Loucy (cell line): ENCODE measurements at regions not wholly inside any gene's neighbourhood (a gene's known extent, or its start where the extent isn't known, plus 50 kb on each side); places are given as distances from the start of the nearest gene placed in this dataset.

Experiments used
- CTCF ChIP-seq: fragments of 200-600 bp; sonication (generic); conservative IDR thresholded peaks from 2 replicates; pipeline ENCODE4 v1.5.1; 2014; ENCODE audit warnings: mild to moderate bottlenecking, antibody characterized with exemption, low read length
- EZH2phosphoT487 ChIP-seq: fragments of 200-600 bp; IDR thresholded peaks from 2 replicates; pipeline ENCODE4 v1.6.1; 2018; ENCODE audit warnings: antibody characterized with exemption, mild to moderate bottlenecking, moderate library complexity, borderline replicate concordance

DNA sequence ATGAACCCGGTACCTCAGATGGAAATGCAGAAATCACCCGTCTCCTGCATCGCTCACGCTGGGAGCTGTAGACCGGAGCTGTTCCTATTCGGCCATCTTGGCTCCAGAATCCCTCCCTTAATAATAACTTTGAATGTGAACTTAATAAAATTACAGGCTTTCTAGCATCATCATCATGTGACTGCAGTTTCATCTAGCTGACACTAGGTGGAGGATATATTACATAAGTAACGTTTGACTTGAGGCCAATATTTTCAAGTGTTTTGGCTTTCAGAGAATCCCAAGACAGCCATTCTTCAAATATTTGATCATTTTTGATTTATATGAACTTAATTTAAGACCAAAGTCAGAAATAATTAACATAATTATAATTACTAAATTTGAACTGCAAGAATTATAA, 474.9 kb upstream of the CDH10 start:
- no peak for TF ChIP-seq EZH2phosphoT487
- peak; percentile 40; the same call in 1 of the 2 replicates for TF ChIP-seq CTCF
